SH-SY5Y (cell line): ENCODE measurements at regions not wholly inside any gene's neighbourhood (a gene's known extent, or its start where the extent isn't known, plus 50 kb on each side); places are given as distances from the start of the nearest gene placed in this dataset.

Source experiments
- GATA2 ChIP-seq: IDR thresholded peaks from 2 replicates; pipeline ENCODE4 v1.6.1; 2011; ENCODE audit warnings: mild to moderate bottlenecking, low read depth, low read length
- GATA3 ChIP-seq: IDR thresholded peaks from 2 replicates; pipeline ENCODE4 v1.6.1; 2011; ENCODE audit warnings: low read depth, mild to moderate bottlenecking, low read length, moderate library complexity

DNA sequence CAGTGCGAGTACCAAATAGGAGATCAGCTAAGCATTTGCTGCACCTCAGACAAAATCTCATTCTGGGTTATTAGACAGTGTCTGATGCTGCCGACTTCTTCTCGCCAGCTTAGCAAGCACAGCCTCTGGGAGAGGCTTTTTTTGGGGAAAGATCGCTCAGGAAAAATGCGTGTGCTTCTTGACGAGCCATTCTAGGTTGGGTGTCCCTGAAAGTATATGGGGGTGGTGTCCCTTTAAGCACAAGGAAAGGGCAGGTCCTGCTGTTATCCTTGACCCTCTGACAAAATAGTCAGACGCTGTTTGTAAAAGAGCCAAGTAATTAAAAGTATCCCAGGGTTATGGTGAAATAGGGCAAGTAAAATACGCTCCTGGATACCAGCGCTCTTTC lies 540.1 kb upstream of the FZD8 start:
- TF ChIP-seq GATA2 (no peak), GATA3 (no peak)

DNA sequence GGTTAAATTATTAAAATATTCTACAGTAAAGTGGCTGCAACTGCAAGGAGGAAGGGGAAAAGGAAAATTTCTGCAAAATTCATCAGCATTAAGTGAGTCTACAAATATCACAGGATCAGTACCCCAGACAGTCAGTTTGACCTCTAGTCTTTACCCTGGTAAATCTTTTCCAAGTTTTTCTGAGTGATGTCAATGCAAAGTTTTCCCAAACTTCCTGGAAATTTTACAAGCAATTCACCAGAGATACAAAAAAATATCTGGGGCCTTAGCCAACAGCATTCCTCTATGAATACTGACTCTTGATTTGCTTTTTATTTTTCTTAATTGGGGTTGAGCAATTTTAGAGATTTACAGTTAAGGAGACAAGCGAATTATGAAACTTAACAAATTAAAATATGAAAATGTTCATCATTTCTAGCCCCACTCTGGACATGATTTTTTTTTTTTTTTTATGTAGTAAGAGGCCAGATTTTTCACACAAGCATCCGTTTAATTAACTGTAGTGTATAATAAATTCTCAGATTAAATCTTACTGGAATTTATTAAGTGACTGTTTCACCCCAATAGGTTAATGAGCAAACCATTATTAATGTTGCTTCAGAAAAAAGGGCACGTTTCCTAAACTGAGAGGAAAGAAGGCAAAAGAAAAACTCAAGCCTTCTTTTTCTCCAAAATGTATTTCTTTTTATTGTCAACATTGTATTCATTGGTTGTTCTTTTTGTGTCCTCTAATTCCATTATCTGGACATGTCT lies 539.5 kb upstream of the FZD8 start:
- TF ChIP-seq GATA2 (no peak), GATA3 (no peak)

DNA sequence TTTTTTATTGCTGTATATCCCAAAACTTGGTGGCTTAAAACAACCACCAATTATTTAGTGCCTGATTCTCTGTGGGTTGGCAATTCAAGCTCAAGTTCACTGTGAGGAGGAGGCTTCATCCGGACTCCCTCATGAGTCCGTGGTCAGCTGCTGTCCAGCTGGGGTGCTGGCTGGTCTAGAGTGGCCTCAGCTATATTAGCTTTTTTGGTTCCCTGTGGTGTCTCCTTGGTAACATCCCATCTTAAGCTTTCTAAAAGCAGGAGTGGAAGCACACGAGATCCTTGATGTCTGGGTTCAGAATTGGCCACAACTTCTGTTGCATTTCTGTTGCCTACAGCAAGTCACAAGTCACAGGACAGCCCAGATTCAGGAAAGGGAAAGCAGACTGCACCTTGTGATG lies 536.5 kb upstream of the FZD8 start:
- TF ChIP-seq GATA2, result no peak
- TF ChIP-seq GATA3, result no peak

DNA sequence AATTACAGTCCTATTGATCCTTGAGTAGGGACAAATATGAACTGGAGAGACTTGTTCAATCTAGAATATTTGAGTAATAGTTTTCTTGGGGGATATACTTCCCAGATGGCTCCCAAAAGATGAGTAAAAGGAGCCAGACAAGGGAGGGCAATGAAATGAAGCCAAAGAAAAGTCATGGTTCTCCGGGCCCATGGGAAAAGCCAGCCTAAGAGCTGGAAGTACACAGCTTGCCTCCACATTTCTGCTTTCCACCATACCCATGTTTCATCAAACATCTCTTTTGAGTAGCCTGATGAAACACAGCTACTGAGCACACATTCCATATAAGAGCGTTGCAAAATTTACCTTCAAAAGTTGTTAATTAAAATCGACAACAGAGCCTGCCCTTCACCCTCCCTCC lies 535.0 kb upstream of the FZD8 start:
- no peak for TF ChIP-seq GATA3
- no peak for TF ChIP-seq GATA2

DNA sequence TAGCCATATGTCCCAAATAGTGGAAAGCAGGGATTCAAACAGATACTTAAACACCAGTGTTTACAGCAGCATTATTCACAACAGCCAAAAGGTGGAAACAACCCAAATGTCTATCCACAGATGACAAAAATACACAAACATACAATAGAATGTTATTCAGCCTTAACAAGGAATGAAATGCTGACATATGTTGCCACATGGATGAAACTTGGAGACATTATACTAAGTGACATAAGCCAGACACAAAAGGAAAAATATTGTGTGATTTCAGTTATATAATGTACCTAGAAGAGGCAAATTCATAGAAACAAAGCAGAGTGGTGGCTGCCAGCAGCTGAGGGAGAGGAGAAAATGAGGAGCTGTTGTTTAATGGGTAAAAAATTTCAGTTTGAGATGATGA lies 533.9 kb upstream of the FZD8 start:
- TF ChIP-seq GATA2 (no peak), GATA3 (no peak)

DNA sequence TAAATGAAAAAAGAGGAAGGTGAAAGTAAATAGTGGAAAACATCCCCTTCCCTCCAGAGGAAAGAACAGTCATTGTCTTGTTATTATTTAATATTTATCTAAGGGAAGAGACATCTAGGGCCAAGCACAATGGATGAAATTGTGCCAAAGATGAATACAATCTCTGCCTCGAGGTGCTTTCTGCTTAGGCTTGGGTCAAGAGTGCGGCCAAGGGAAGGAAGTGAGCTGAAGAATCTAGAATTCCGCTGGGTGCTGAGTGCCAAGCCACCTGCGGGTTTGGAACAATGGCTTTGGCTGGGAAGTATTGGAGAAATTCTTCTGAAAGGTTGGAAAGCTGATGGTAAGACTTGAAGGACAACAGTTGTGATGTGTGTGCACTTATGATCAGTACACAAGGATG lies 531.3 kb upstream of the FZD8 start:
- TF ChIP-seq GATA2 (no peak), GATA3 (no peak)

DNA sequence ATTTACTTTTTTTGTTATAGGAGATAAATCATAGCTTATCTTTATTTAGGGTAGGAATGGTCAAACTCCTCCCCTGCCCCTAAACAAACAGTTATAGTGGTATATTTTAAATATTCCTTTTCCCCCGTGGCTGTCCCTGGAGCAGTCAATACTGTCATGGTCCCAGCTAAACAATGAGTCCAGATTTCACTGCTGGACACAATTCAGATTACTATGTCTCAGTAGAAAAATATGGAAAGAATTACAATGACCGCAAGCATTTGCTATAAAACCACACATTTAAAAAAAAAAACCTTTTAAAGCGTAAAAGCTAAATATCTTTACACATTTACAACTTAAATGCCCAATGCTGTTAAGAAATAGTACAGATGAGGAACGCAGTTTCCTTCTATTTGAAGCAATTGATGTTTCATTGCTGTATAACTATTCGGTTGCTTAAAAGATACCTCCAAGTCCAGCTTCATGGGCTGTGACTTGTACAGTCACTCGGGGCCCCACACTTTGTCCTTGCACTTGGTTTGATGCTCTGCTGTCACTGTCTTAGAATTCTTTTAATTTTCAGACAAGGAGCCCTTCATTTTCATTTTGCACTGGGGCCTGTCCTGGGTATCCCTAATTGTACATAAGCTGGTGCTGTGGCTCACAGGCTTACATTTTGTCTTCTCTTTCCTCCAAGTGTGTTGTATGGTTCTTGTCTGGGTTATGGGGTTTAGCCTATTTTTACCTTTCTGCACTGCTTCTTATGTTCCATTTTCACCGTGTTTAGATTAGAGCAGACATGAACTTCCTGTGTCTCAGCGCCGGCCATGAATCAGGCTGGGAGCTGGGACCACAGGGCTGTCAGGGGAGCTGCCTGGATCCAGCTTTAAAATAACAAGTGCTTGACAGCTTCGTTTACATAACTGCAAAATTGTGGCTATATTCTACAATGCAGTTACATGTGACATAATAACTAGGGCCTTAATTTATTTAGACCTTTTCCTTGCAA lies 530.2 kb upstream of the FZD8 start:
- no peak for TF ChIP-seq GATA2
- no peak for TF ChIP-seq GATA3

DNA sequence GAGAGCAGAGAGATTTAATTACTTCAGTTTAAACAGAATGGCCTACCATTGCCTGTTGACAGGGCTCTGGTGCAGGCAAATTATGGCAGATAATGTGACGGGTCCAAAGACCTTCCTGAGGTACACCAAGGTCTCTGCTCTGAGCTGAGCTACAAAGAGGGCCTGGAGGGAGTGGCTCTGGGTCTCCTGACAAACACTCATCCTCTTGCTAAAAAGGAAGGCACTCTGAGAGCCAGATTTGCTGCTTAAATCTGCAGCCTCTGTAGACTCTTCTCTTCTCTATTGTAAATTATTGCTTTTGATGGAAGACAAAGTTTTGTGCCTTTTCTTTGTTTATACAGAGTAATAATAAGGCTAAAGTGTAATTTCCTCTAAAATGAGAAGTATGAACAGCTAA lies 529.5 kb upstream of the FZD8 start:
- TF ChIP-seq GATA2 (no peak), GATA3 (no peak)

DNA sequence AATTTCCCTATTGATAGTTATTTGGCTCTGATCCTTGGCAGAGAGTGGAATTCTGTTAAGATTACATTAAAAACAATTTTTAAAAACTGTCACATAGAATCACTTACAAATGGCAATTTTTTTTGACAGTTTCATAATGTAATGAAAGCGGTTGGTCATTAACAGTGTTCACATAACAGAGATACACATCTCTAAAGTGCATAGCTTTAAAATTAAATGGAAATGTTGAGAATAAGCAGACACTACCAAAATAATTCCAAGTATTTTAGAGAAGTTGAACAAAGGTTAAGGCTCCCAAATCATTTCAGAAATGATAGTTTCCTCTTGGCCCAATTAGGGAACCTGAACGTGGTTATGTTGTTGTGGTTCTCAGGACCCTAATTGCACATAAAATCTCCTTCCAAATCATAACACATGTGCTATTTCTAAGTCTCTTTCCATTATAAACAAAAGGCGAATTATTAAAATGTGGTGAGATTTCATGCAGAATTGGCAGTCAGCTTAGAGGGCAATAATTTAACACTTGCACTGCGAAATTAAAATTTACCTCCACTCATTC lies 528.9 kb upstream of the FZD8 start:
- TF ChIP-seq GATA3, result no peak
- TF ChIP-seq GATA2, result no peak

DNA sequence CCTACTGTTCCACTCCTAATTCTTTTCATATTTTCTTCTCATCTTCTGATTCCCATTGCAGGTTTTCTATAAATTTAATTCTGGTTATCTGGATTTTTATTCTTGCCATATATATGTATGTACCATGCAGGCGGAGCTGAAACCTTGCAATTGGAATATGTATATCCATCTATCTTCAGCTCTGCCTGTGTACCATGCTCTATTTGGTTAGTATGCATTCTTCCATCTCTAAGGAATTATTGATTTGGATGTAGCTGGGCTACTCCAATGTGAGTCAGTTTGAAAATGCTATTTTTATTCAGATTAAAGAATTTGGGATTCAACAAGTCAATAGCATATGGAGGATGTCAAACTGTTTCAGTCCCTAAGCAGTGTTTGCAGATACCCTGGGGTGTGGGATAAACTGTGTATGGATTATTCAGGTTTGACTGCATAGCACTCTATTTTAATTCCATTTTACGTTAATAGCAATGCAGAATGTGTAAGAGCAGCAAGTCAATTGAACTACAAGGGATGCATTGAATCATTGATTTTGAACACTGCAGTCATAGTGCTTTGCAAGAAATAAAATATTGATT lies 528.1 kb upstream of the FZD8 start:
- TF ChIP-seq GATA2 (no peak), GATA3 (no peak)

DNA sequence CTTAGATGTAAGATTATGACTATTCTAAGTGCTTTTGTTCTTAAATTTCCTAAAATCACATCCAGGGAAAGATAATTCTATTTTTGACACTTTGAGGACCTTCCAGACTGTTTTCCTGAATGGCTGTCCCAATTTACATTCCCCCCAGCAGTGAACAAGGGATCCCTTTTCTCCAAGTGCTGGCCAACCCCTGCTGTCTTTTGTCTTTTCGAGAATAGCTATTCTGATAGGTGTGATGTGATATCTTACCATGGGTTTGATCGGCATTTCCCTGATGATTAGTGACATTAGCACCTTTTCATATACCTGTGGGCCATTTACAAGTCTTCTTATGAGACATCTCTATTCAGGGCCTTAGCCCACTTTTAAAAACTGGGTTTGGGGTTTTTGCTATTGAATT lies 526.7 kb upstream of the FZD8 start:
- TF ChIP-seq GATA3 (no peak), GATA2 (no peak)

DNA sequence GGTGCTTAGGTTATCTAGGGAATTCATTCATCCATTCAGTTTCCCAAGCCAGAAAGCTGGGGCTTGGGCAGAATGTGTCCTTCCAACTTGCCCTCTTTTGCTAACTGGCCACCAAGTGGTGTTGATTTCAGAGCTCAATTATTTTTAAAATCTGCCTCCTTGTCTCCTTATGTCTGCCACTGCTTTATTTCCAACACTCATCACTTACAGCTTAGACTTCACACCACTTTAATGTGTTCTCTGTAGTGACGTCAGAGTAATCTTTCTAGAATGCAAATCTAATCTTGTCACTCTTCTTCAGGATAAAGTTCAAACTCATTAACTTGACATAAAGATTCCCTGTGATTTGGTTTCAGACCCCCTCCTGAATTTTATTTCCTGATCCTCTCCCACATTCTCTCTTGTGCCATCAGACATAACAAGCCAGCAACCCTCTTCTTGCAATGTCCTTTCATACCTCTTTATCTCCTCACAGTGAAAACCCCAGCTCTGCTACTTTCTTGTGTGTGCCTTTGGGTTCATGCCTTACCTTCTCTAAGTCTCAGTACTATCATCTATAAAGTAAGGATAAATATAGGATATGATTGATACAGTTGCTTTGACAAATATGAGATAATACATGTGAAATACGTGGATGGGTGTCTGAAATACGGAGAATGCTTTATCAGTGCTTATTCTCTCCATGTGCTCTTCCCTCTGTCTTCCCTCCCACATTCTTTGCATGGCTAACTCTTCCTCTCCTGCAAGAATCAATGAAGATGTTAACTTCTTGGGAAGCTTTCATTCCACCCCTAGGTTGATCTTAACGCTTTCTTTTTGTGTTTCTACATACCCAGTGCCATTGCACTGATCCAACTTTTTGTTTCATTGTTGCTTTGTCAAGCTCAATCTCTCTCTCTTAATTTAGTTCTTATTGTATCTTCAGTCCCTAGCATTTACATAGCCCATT lies 522.7 kb upstream of the FZD8 start:
- TF ChIP-seq GATA2 (no peak), GATA3 (no peak)

DNA sequence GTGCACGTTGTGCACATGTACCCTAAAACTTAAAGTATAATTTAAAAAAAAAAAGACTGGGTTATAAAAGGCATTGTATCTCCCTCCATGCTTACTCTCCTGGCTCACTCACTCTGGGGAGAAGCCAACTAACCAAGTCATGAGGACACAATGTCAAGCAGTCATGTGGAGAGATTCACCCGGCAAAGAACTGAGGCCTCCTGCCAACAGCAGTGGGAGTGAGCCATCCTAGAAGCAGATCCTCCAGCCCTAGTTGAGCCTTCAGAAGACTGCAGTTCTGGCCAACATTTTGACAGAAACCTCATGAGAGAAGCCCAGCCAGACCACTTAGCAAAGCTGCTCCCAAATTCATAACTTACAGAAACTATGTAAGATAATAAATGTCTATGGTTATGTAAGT lies 521.7 kb upstream of the FZD8 start:
- TF ChIP-seq GATA2 (no peak), GATA3 (no peak)

DNA sequence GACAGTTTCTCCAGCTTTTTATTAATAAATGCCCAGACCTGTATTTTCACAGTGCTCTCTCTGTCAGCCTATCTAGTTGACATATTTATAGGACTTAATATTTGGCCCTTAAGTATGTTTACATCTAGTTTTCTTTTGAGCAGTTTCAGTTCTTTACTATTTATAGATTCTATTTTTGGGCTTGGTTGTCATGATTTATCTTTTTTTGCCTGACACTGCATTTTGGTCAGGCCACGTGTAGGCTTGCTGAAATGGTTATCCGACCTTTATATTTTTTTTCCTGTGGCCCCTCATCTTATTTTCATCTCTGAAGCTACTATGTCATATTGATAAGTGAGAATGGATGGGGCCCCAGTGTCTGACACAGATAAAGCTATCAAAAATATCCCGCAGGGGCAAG lies 515.4 kb upstream of the FZD8 start:
- TF ChIP-seq GATA3, result no peak
- no peak for TF ChIP-seq GATA2

DNA sequence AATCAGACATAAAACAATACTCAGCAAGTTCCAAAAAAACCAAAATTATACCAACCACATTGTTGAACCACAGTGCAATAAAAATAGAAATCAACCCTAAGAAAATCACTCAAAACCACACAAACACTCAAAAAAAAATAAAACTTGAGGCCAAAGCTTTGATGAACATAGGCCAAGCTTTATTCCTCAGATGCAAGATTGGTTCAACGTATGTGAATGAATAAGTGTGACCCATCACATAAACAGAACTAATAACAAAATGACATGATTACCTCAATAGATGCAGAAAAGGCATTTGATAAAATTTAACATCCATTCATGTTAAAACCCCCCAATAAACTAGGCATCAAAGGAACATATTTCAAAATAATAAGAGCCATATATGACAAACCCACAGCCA lies 506.1 kb upstream of the FZD8 start:
- no peak for TF ChIP-seq GATA2
- TF ChIP-seq GATA3, result no peak
